Bronchial epithelial cell (primary cell): ENCODE measurements at regions not wholly inside any gene's neighbourhood (a gene's known extent, or its start where the extent isn't known, plus 50 kb on each side); places are given as distances from the start of the nearest gene placed in this dataset.
A peak's percentile ranks its signal among the peaks of the same experiment; 100 is the strongest.

Experiments used
- DNase-seq: peaks from one replicate; pipeline ENCODE4 v3.0.0-alpha.2; 2010; ENCODE audit warnings: low read depth
- FAIRE-seq: peaks from 2 replicates; lab custom pipeline; 2011; peaks lifted over from hg19 to GRCh38; lab: Jason Lieb, UNC
- H3K27me3 ChIP-seq: 2 replicates; pipeline ENCODE4 v1.5.1; 2011; ENCODE audit warnings: low read length; ENCODE audit not compliant: control insufficient read depth, insufficient read depth
- H3K36me3 ChIP-seq: 2 replicates; pipeline ENCODE4 v1.5.1; 2011; ENCODE audit warnings: low read length; ENCODE audit not compliant: control insufficient read depth, insufficient read depth
- H3K4me3 ChIP-seq: 2 replicates; pipeline ENCODE4 v1.5.1; 2011; ENCODE audit warnings: mild to moderate bottlenecking, low read depth, low read length, control low read depth
- CTCF ChIP-seq: IDR thresholded peaks from 2 replicates; pipeline ENCODE4 v1.5.1; 2011; ENCODE audit warnings: mild to moderate bottlenecking, moderate library complexity, low read length, control low read depth, inconsistent platforms; ENCODE audit not compliant: insufficient read depth, severe bottlenecking

GRCh38 chr2:239558661-239559060 lies 157.8 kb upstream of the HDAC4 start:
- FAIRE-seq = peak; percentile 70
- no peak overlapping the region for H3K4me3 ChIP-seq
- no peak for TF ChIP-seq CTCF
- no peak for DNase-seq
- H3K27me3 ChIP-seq = no peaks in the 10 kb centered on the region
- H3K36me3 ChIP-seq = no peaks in the 10 kb centered on the region

- no peak for TF ChIP-seq CTCF
- no peaks in the 10 kb centered on the region for H3K36me3 ChIP-seq
- DNase-seq (no peak), FAIRE-seq (no peak)
- no peaks in the 10 kb centered on the region for H3K27me3 ChIP-seq
- no peak overlapping the region for H3K4me3 ChIP-seq
Measured at GRCh38 chr2:239557516-239557915, 156.7 kb upstream of the HDAC4 start.

GRCh38 chr2:239555571-239555905 lies 154.7 kb upstream of the HDAC4 start:
- FAIRE-seq (peak; percentile 83), DNase-seq (no peak)
- no peak for TF ChIP-seq CTCF
- Histone ChIP-seq H3K27me3 (no peaks in the 10 kb centered on the region), H3K36me3 (no peaks in the 10 kb centered on the region), H3K4me3 (no peak overlapping the region)

- no peaks in the 10 kb centered on the region for H3K27me3 ChIP-seq
- TF ChIP-seq CTCF = no peak
- DNase-seq = no peak
- no peaks in the 10 kb centered on the region for H3K36me3 ChIP-seq
- no peak for FAIRE-seq
- H3K4me3 ChIP-seq = no peak overlapping the region
Measured at GRCh38 chr2:239554766-239555570, 154.1 kb upstream of the HDAC4 start.

GRCh38 chr2:239553376-239554000 lies 152.7 kb upstream of the HDAC4 start:
- no peaks in the 10 kb centered on the region for H3K27me3 ChIP-seq
- FAIRE-seq = no peak
- TF ChIP-seq CTCF = no peak

More at GRCh38 chr2:239553376-239554000, 152.7 kb upstream of the HDAC4 start:
- Histone ChIP-seq H3K36me3 (no peaks in the 10 kb centered on the region), H3K4me3 (no peak overlapping the region)
- no peak for DNase-seq
